Smooth muscle cell (in vitro differentiated cells): ENCODE measurements at regions not wholly inside any gene's neighbourhood (a gene's known extent, or its start where the extent isn't known, plus 50 kb on each side); places are given as distances from the start of the nearest gene placed in this dataset.

Source experiments
- DNase-seq: peaks from one replicate; lab custom pipeline; 2025; ENCODE audit not compliant: unreplicated experiment; lab: John Stamatoyannopoulos, UW
- H2AFZ ChIP-seq: fragments of 200-600 bp; sonication (generic); 2 replicates; pipeline ENCODE4 v1.6.0; 2016; ENCODE audit warnings: antibody characterized with exemption, low read depth, mild to moderate bottlenecking
- H3F3A ChIP-seq: fragments of 200-600 bp; sonication (generic); 2 replicates; pipeline ENCODE4 v1.6.0; 2017; ENCODE audit warnings: antibody characterized with exemption, low read depth
- H3K27ac ChIP-seq: fragments of 200-600 bp; sonication (generic); 2 replicates; pipeline ENCODE4 v1.5.1; 2016; ENCODE audit warnings: low read depth, mild to moderate bottlenecking
- H3K27me3 ChIP-seq: fragments of 200-600 bp; sonication (generic); 2 replicates; pipeline ENCODE4 v1.6.1; 2016; ENCODE audit warnings: low read depth, mild to moderate bottlenecking
- H3K36me3 ChIP-seq: fragments of 200-600 bp; sonication (generic); 2 replicates; pipeline ENCODE4 v1.5.1; 2016; ENCODE audit warnings: low read depth
- H3K4me1 ChIP-seq: fragments of 200-600 bp; sonication (generic); 2 replicates; pipeline ENCODE4 v1.5.1; 2016; ENCODE audit warnings: low read depth
- H3K4me2 ChIP-seq: fragments of 200-600 bp; sonication (generic); 2 replicates; pipeline ENCODE4 v1.6.0; 2016; ENCODE audit warnings: mild to moderate bottlenecking
- H3K4me3 ChIP-seq: fragments of 200-600 bp; sonication (generic); 2 replicates; pipeline ENCODE4 v1.5.1; 2016; ENCODE audit warnings: mild to moderate bottlenecking
- H3K79me2 ChIP-seq: fragments of 200-600 bp; sonication (generic); 2 replicates; pipeline ENCODE4 v1.6.0; 2016; ENCODE audit warnings: low read depth, mild to moderate bottlenecking
- H3K9ac ChIP-seq: fragments of 200-600 bp; sonication (generic); 2 replicates; pipeline ENCODE4 v1.6.0; 2016; ENCODE audit warnings: low read depth
- H3K9me3 ChIP-seq: fragments of 200-600 bp; sonication (generic); replicated peaks from 2 replicates; pipeline ENCODE4 v1.5.1; 2016; ENCODE audit warnings: low read depth
- H4K20me1 ChIP-seq: fragments of 200-600 bp; sonication (generic); 2 replicates; pipeline ENCODE4 v1.6.0; 2016; ENCODE audit warnings: low read depth
- WGBS: methylation state at CpG from one replicate; pipeline ENCODE4 v1.1.7; 2016; ENCODE audit warnings: low lambda C conversion rate; 5-methylcytosine and 5-hydroxymethylcytosine counted together
- TF ChIP-seq, protein P1 (sequence below): fragments of 200-600 bp; sonication (generic); IDR thresholded peaks from 2 replicates; pipeline ENCODE4 v1.5.1; 2017; ENCODE audit warnings: borderline replicate concordance, mild to moderate bottlenecking, antibody characterized with exemption; ENCODE audit not compliant: insufficient read depth, poor library complexity, severe bottlenecking

GRCh38 chr1:166221316-166221715, 54.5 kb upstream of the FAM78B start:
- no peaks in the 10 kb centered on the region for H3K36me3 ChIP-seq
- H2AFZ ChIP-seq, result no peak overlapping the region
- no peak overlapping the region for H3K4me2 ChIP-seq
- DNase-seq, result no peak
- no peak overlapping the region for H3K9ac ChIP-seq
- no peak overlapping the region for H3K27ac ChIP-seq
- WGBS, result 83% methylated on average over 1 of the region's 1 CpG
- no peaks in the 10 kb centered on the region for H3F3A ChIP-seq
- no peak overlapping the region for H3K4me3 ChIP-seq
- H3K79me2 ChIP-seq, result no peaks in the 10 kb centered on the region
- H3K9me3 ChIP-seq, result no peaks in the 10 kb centered on the region
- TF ChIP-seq, protein P1, sequence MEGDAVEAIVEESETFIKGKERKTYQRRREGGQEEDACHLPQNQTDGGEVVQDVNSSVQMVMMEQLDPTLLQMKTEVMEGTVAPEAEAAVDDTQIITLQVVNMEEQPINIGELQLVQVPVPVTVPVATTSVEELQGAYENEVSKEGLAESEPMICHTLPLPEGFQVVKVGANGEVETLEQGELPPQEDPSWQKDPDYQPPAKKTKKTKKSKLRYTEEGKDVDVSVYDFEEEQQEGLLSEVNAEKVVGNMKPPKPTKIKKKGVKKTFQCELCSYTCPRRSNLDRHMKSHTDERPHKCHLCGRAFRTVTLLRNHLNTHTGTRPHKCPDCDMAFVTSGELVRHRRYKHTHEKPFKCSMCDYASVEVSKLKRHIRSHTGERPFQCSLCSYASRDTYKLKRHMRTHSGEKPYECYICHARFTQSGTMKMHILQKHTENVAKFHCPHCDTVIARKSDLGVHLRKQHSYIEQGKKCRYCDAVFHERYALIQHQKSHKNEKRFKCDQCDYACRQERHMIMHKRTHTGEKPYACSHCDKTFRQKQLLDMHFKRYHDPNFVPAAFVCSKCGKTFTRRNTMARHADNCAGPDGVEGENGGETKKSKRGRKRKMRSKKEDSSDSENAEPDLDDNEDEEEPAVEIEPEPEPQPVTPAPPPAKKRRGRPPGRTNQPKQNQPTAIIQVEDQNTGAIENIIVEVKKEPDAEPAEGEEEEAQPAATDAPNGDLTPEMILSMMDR, result no peak
- H3K27me3 ChIP-seq, result no peaks in the 10 kb centered on the region
- H3K4me1 ChIP-seq, result no peaks in the 10 kb centered on the region
- H4K20me1 ChIP-seq, result no peaks in the 10 kb centered on the region

GRCh38 chr1:166233750-166234366, 67.1 kb upstream of the FAM78B start:
- WGBS, result 78% methylated on average over 6 of the region's 6 CpGs

GRCh38 chr1:166235728-166236127, 68.9 kb upstream of the FAM78B start:
- H3K4me3 ChIP-seq, result no peak overlapping the region
- TF ChIP-seq, protein P1, result no peak
- no peaks in the 10 kb centered on the region for H3K4me1 ChIP-seq
- H3K4me2 ChIP-seq, result no peak overlapping the region
- DNase-seq, result no peak
- no peaks in the 10 kb centered on the region for H4K20me1 ChIP-seq
- H3K9me3 ChIP-seq, result no peaks in the 10 kb centered on the region
- H3K36me3 ChIP-seq, result no peaks in the 10 kb centered on the region
- H3K27me3 ChIP-seq, result no peaks in the 10 kb centered on the region
- H3K27ac ChIP-seq, result no peak overlapping the region
- H2AFZ ChIP-seq, result no peak overlapping the region
- H3K79me2 ChIP-seq, result no peaks in the 10 kb centered on the region
- 80% methylated on average over 2 of the region's 2 CpGs for WGBS
- H3K9ac ChIP-seq, result no peak overlapping the region
- H3F3A ChIP-seq, result no peaks in the 10 kb centered on the region

More at GRCh38 chr1:166233750-166234366, 67.1 kb upstream of the FAM78B start:
- H2AFZ ChIP-seq, result no peak overlapping the region
- H3K4me2 ChIP-seq, result no peak overlapping the region
- H3K27ac ChIP-seq, result no peak overlapping the region
- H3K4me3 ChIP-seq, result no peak overlapping the region
- TF ChIP-seq, protein P1, result no peak
- DNase-seq, result no peak
- no peaks in the 10 kb centered on the region for H4K20me1 ChIP-seq
- H3F3A ChIP-seq, result no peaks in the 10 kb centered on the region
- no peaks in the 10 kb centered on the region for H3K9me3 ChIP-seq
- no peaks in the 10 kb centered on the region for H3K4me1 ChIP-seq
- H3K79me2 ChIP-seq, result no peaks in the 10 kb centered on the region
- H3K9ac ChIP-seq, result no peak overlapping the region
- H3K27me3 ChIP-seq, result no peaks in the 10 kb centered on the region
- H3K36me3 ChIP-seq, result no peaks in the 10 kb centered on the region

GRCh38 chr1:166237675-166238074, 70.9 kb upstream of the FAM78B start:
- no peak overlapping the region for H3K4me2 ChIP-seq
- DNase-seq, result no peak
- no peaks in the 10 kb centered on the region for H3K9me3 ChIP-seq
- no peaks in the 10 kb centered on the region for H3K27me3 ChIP-seq
- H3K79me2 ChIP-seq, result no peaks in the 10 kb centered on the region
- no peak overlapping the region for H3K9ac ChIP-seq
- H3F3A ChIP-seq, result no peaks in the 10 kb centered on the region
- WGBS, result 87% methylated on average over 1 of the region's 1 CpG
- no peaks in the 10 kb centered on the region for H3K4me1 ChIP-seq
- no peaks in the 10 kb centered on the region for H3K36me3 ChIP-seq
- H4K20me1 ChIP-seq, result no peaks in the 10 kb centered on the region
- H2AFZ ChIP-seq, result no peak overlapping the region
- H3K27ac ChIP-seq, result no peak overlapping the region
- no peak overlapping the region for H3K4me3 ChIP-seq
- TF ChIP-seq, protein P1, result no peak
